ENCODE measurements at regions not wholly inside any gene's neighbourhood (a gene's known extent, or its start where the extent isn't known, plus 50 kb on each side); places are given as distances from the start of the nearest gene placed in this dataset.
"Not testable (repeated sequence)": the region's sequence is repeated elsewhere in the genome, so short reads cannot be mapped to it uniquely, and the experiment has no call there.

- in situ Hi-C loops (cut with HindIII; ENCODE audit: low sequenced_read_pairs): no loop called here
Observed at GRCh38 chr3:144865948-144866347, 894.3 kb downstream of the DIPK2A start.

GRCh38 chr3:144866476-144866875 lies 894.9 kb downstream of the DIPK2A start:
- in situ Hi-C loops (cut with HindIII; ENCODE audit: low sequenced_read_pairs): no loop called here

GRCh38 chr3:144868506-144868905 lies 896.9 kb downstream of the DIPK2A start:
- in situ Hi-C loops (cut with HindIII; ENCODE audit: low sequenced_read_pairs): no loop called here

GRCh38 chr3:144873066-144873465 lies 901.4 kb downstream of the DIPK2A start:
- in situ Hi-C loops (cut with HindIII; ENCODE audit: low sequenced_read_pairs): no loop called here

GRCh38 chr3:144875211-144875610 lies 903.6 kb downstream of the DIPK2A start:
- in situ Hi-C loops (cut with HindIII; ENCODE audit: low sequenced_read_pairs): no loop called here

GRCh38 chr3:144877356-144877755 lies 905.7 kb downstream of the DIPK2A start:
- in situ Hi-C loops (cut with HindIII; ENCODE audit: low sequenced_read_pairs): no loop called here

GRCh38 chr3:144879701-144880100 lies 908.1 kb downstream of the DIPK2A start:
- in situ Hi-C loops (cut with HindIII; ENCODE audit: low sequenced_read_pairs): no loop called here

GRCh38 chr3:144893980-144894379 lies 922.4 kb downstream of the DIPK2A start:
- in situ Hi-C loops (cut with HindIII; ENCODE audit: low sequenced_read_pairs): no loop called here

- in situ Hi-C loops (cut with HindIII; ENCODE audit: low sequenced_read_pairs): no loop called here
Observed at GRCh38 chr3:144894576-144894975, 923.0 kb downstream of the DIPK2A start.

GRCh38 chr3:144900366-144900765 lies 928.7 kb downstream of the DIPK2A start:
- in situ Hi-C loops (cut with HindIII; ENCODE audit: low sequenced_read_pairs): no loop called here

- in situ Hi-C loops (cut with HindIII; ENCODE audit: low sequenced_read_pairs): not testable (repeated sequence)
Observed at GRCh38 chr3:144907581-144907980, 936.0 kb downstream of the DIPK2A start.

- in situ Hi-C loops (cut with HindIII; ENCODE audit: low sequenced_read_pairs): no loop called here
Observed at GRCh38 chr3:144912968-144913367, 941.3 kb downstream of the DIPK2A start.

GRCh38 chr3:144915202-144915601 lies 943.6 kb downstream of the DIPK2A start:
- in situ Hi-C loops (cut with HindIII; ENCODE audit: low sequenced_read_pairs): no loop called here

- in situ Hi-C loops (cut with HindIII; ENCODE audit: low sequenced_read_pairs): no loop called here
Observed at GRCh38 chr3:144921710-144922109, 950.1 kb downstream of the DIPK2A start.

- in situ Hi-C loops (cut with HindIII; ENCODE audit: low sequenced_read_pairs): no loop called here
Observed at GRCh38 chr3:144923046-144923775, 951.6 kb downstream of the DIPK2A start.

GRCh38 chr3:144930431-144930830 lies 958.8 kb downstream of the DIPK2A start:
- in situ Hi-C loops (cut with HindIII; ENCODE audit: low sequenced_read_pairs): no loop called here

GRCh38 chr3:144931590-144931989 lies 960.0 kb downstream of the DIPK2A start:
- in situ Hi-C loops (cut with HindIII; ENCODE audit: low sequenced_read_pairs): no loop called here

GRCh38 chr3:144942093-144942837 lies 970.6 kb downstream of the DIPK2A start:
- in situ Hi-C loops (cut with HindIII; ENCODE audit: low sequenced_read_pairs): no loop called here

- in situ Hi-C loops (cut with HindIII; ENCODE audit: low sequenced_read_pairs): no loop called here
Observed at GRCh38 chr3:144942838-144943197, 971.2 kb downstream of the DIPK2A start.

- in situ Hi-C loops (cut with HindIII; ENCODE audit: low sequenced_read_pairs): no loop called here
Observed at GRCh38 chr3:144947895-144948294, 976.3 kb downstream of the DIPK2A start.

GRCh38 chr3:144948711-144949110 lies 977.1 kb downstream of the DIPK2A start:
- in situ Hi-C loops (cut with HindIII; ENCODE audit: low sequenced_read_pairs): no loop called here

GRCh38 chr3:144953959-144954358 lies 982.3 kb downstream of the DIPK2A start:
- in situ Hi-C loops (cut with HindIII; ENCODE audit: low sequenced_read_pairs): no loop called here
